GM08714 (cell line): ENCODE measurements at regions not wholly inside any gene's neighbourhood (a gene's known extent, or its start where the extent isn't known, plus 50 kb on each side); places are given as distances from the start of the nearest gene placed in this dataset.
A peak's percentile ranks its signal among the peaks of the same experiment; 100 is the strongest.
"Not testable (repeated sequence)": the region's sequence is repeated elsewhere in the genome, so short reads cannot be mapped to it uniquely, and the experiment has no call there.

Source experiments
- H3K4me3 ChIP-seq: fragments of 200-500 bp; sonication (Bioruptor generic); 2 replicates; pipeline ENCODE4 v1.5.1; 2014; ENCODE audit warnings: mild to moderate bottlenecking, low read length, inconsistent platforms
- ZNF274 ChIP-seq: IDR thresholded peaks from 2 replicates; pipeline ENCODE4 v1.6.1; 2012; ENCODE audit warnings: mild to moderate bottlenecking, low read depth, low read length

DNA sequence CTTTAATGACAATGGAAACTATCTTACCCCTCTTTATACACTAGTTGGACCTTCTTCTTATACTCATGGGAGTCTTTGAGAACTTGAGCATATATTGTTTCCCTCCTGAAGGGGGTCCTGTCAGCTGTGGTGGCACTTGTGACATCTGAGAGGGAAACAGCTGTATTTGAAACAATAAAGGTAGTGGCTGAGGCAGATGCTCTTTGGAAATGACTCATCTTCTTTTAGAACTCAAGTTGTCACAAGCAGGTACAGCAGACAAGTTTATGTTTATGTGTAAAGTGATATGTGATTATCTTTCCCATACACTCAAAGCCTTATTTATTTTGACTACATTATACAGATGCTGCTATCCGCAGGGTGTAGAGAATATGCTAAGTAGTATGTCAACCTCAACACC, 220.0 kb upstream of the GRM7 start:
- no peak for TF ChIP-seq ZNF274
- no peak overlapping the region for H3K4me3 ChIP-seq

DNA sequence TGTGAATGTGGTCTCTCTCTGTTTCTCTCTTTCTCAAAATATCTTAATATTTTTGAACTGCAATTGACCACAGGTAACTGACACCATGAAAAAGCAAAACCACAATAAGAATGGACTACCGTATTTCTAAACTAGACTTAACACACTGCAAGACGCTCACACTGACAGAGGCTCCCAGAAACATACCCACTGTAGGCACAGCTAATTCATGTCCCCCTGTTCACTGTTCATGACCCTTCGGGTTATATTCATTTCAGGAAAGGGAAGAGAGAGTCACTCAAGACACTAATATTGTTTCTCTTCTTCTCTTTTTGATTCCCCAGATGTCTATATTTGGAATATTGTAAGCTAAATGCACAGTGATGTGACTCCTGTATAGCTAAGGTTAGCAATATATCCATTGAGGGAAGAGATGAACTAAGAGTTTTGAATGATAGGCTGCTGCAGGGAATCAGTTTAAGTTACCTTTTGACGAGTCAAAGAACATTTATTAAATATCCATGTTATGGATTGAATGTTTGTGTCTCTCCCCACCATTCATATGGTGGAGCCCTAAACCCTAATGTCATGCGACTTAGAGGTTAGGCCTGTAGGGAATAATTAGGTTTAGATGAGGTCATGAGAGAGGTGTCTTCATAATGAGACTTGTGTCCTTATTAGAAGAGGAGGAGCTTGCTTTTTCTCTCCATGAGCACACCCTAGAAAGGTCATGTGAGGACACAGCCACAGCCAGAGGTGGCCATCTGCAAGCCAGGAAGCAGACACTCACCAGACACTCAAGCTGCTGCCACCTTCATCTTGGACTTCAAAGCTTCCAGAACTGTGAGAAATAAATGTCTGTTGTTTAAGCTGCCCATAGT, 216.6 kb upstream of the GRM7 start:
- H3K4me3 ChIP-seq, result no peak overlapping the region
- no peak for TF ChIP-seq ZNF274

DNA sequence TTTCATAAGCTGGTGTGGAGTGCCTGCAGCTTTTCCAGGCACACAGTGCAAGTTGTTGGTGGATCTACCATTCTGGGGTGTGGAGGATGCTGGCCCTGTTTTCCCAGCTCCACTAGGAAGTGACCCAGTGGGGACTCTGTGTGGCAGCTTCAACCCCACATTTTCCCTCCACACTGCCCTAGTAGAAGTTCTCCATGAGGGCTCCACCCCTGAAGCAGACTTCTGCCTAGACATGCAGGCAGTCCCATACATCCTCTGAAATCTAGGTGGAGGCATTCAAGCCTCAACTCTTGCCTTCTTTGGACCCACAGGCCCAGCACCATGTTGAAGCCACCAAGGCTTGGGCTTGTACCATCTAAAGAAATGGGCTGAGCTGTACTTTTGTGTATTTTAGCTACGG, 206.2 kb upstream of the GRM7 start:
- TF ChIP-seq ZNF274, result no peak
- no peak overlapping the region for H3K4me3 ChIP-seq

DNA sequence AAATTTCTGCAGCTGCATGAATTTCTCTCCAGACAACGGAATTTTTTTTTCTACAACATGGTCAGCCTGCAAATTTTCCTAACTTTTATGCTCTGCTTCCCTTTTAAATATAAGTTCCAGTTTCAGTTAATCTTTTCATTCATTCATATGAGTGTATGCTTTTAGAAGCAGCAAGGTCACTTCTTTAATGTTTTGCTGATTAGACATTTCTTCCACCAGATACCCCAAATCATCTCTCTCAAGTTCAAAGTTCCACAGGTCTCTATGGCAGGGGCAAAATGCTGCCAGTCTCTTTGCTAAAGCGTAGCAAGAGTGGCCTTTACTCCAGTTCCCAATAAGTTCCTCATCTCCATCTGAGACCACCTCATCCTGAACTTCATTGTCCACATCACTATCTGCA, 205.6 kb upstream of the GRM7 start:
- no peak overlapping the region for H3K4me3 ChIP-seq
- TF ChIP-seq ZNF274, result no peak

DNA sequence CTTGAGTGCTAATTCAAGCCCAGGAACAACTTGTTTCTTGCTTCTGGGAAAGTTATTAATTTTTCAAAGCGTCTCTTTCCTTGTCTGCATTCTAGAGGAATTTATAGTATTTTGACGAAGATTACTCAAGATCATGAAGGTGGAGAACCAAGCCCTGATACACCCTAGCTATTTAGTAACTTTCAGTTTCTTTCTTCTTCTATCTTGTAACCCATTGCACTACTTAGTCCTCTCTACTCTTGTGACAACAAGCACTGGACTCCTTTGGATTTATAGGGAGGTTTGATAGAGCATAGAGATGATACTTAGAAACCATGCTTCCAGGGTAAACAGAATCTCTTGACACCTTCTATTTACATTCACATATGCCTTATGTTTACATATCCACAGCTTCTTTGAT, 203.3 kb upstream of the GRM7 start:
- no peak overlapping the region for H3K4me3 ChIP-seq
- TF ChIP-seq ZNF274, result no peak

DNA sequence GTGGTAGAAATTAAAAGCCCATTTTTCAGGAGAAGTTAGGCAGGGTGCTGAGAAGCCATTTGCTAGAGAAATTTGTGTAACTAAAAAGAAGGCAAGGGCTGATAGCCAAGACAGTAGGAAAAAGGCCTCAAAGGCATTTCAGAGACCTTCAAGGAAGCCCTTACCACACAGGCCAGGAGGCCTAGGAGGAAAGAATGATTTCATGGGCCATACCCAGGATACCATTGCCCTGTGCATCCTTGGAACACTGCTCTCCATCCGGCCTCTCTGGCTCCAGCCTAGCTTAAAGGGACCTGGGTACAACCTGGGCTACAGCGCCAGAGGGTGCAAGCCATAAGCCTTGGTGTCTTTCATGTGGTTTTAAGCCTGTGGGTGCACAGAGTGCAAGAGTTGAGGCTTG, 193.6 kb upstream of the GRM7 start:
- no peak overlapping the region for H3K4me3 ChIP-seq
- no peak for TF ChIP-seq ZNF274

DNA sequence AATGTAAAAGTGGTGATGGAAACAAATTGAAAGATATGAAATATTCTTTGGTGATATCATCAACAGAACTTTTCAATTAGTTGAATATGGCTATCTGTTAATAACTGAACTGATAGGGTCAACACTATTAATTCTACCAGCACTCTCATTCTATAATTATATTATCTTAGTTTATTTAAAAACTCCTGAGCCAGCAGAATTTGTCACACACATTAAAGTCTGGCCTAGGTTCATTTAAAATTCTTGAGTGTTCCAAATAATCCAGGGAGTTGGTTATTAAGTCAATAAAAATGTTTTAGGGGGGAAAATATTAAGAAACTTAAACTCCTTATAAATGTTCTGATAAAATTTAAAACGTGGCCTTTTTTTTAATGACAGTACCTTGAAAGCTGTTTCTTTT, 189.6 kb upstream of the GRM7 start:
- no peak overlapping the region for H3K4me3 ChIP-seq
- TF ChIP-seq ZNF274, result no peak

DNA sequence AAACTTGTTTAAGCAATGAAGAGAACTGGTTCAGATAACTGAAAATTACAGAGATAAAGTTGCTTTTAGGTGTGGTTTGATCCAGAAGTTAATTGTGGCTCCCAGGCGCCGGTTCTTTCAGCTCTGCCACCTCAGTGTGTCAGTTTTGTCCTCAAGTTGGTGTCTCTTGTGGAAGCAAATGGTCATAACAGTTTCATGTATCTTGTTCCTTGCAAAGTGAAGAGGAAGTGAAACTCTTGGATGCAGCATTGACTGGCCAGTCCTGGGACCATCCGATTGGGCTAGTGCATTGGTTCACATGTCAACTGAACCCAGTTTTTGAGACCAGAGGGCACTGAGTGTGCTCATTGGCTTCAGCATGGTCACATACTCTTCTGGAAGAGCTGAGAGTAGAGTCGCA, 181.4 kb upstream of the GRM7 start:
- no peak overlapping the region for H3K4me3 ChIP-seq
- TF ChIP-seq ZNF274, result no peak

DNA sequence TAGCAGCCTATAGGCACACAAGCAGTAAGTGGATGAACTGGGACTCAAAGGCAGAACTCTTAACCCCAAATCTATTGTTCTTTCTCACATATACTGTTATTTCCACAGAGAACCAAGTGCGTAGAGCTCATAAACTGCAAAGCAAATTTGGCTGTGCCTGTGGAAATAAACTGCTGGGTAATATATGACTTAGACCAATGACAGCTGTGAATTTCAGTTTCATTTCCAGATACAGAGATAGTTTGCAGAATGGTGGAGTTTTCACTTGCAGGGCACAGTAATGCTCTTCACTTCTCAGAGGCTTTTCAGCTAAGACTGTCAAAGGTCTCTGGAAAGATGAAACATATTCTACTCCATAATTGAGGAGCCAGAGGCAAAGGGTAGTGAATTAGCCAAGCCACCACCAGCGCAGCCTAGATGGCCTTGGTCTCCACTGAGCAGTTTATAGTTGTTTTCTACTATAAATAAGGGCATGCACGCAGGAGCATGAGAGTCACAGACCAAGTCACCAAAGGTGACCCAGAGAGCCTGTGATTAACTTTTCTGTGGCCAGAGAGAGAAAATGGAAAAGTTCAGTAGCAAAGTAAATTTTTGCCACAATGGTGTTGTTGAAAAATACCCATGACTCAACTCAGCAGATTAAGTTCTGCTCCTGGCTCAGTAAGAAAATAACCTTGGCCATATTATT, 180.7 kb upstream of the GRM7 start:
- H3K4me3 ChIP-seq, result 0 out of 2 replicates have a peak overlapping the region, but pooled peaks have one; percentile 25
- no peak for TF ChIP-seq ZNF274

DNA sequence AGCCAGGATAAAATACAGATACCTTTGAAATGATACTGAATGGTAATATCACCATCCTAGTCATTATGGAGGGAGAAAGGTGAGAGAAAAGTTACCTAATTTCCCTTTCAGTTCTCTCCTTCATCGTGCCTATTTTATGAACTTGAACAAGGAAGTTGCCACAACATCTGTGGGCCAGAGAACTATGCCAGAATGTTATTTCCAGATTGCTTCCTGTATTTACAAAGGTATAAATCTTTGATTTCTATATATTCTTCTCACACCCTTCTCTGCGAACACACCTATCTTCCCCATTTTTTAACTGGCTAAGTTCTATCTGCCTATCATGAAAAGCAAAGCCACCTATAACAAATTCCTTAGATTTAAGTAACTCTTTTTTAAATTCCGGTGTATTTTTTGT, 163.6 kb upstream of the GRM7 start:
- TF ChIP-seq ZNF274, result no peak
- no peak overlapping the region for H3K4me3 ChIP-seq

DNA sequence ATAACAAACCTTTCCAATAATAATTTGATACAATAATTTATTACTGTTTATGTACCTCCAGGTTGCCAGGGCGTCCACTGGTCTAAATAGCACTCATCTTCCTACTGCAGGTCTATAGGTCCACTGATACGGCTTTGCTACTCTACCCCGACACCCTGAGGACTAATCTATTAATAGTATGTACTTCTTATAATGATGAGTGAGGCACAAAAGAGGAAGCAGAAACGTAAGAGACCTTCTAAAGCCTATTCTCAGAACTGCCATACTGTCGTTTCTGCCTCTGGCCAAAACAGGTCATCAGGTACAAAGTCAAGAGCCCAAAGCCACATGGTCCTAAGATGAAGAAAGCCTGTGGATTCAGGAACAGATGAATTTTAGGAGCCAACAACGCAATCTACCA, 163.2 kb upstream of the GRM7 start:
- no peak overlapping the region for H3K4me3 ChIP-seq
- TF ChIP-seq ZNF274, result no peak

DNA sequence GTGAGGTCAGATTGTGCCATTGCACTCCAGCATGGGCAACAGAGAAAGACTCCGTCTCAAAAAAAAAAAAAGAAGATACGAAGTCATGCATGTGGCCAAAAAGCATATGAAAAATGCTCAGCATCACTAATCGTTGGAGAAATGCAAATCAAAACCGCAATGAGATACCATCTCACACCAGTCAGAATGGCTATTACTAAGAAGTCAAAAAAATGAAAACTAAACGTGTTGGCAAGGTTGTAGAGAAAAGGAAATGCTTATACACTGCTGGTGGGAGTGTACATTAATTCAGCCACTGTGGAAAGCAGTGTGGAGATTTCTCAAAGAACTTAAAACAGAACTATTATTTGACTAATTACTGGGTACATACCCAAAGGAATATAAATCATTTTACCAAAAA, 156.1 kb upstream of the GRM7 start:
- not testable (repeated sequence) for H3K4me3 ChIP-seq

DNA sequence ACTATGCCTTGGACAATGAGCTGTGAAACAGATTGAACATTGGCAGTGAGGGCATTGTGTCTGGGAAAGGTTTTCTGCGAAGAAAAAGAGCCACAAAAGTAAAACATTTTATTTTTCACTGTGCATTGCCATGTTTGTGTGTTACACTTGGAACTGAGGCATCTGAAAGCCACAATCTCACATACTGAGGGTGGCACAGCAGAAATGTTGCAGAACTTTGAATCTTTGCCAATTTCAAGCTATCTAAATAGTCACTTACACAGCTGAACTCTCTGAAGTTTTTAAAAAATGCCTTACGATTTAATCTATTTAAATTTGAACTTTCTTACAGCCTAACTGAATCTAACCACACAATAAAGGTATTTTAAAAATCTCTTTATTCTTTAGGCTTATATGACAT, 154.1 kb upstream of the GRM7 start:
- no peak for TF ChIP-seq ZNF274
- no peak overlapping the region for H3K4me3 ChIP-seq

DNA sequence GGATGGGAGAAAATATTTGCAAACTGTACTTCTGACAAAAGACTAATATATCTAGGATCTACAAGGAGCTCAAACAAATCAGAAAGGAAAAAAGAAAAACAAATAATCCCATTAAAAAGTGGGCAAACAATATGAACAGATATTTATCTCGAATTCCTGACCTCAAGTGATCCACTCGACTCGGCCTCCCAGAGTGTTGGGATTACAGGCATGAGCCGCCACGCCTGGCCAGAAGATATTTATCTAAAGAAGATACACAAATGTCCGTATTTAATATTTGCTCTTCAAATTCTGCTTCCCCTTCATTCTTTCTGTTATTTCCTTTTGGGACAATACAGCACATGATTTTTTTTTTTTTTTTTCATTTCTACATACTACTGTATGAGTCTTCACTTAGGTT, 151.7 kb upstream of the GRM7 start:
- no peak for TF ChIP-seq ZNF274
- no peak overlapping the region for H3K4me3 ChIP-seq

DNA sequence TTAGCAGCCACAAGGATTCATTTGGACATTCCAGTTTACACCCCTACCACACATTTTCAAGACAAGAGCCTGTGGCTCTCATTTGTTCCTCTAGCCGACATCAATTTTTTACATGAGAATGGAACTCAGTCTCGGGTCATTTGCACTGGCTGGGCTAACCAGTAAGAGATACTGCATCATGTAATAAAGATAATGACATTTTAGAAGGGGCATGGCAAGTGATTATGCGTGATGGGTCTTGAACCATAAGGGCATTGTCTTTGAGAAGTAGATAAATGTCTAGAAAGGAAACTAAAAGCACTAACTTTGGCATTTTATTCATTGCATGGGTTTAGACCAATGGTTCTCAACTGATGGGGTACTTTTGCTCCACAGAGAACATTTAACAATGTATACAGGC, 146.0 kb upstream of the GRM7 start:
- TF ChIP-seq ZNF274, result no peak

More for the DNA sequence above, 146.0 kb upstream of the GRM7 start:
- no peak overlapping the region for H3K4me3 ChIP-seq
